HG02678 (cell line): ENCODE measurements at regions not wholly inside any gene's neighbourhood (a gene's known extent, or its start where the extent isn't known, plus 50 kb on each side); places are given as distances from the start of the nearest gene placed in this dataset.

Experiments used
- ATAC-seq: cut with Tn5 transposase; IDR thresholded peaks from one replicate; pipeline ENCODE4 v1.9.1; 2021; ENCODE audit warnings: mild to moderate bottlenecking, moderate library complexity; ENCODE audit not compliant: unreplicated experiment

GRCh38 chr14:35456261-35456660 is 51.7 kb upstream of the NFKBIA start:
- ATAC-seq, result no peak

- ATAC-seq, result no peak
These were observed 53.9 kb upstream of the NFKBIA start for GRCh38 chr14:35458442-35458841.

- ATAC-seq, result no peak
These were observed 55.2 kb upstream of the NFKBIA start for GRCh38 chr14:35459776-35460175.

GRCh38 chr14:35470755-35471154 is 63.2 kb upstream of the INSM2 start:
- no peak for ATAC-seq

DNA sequence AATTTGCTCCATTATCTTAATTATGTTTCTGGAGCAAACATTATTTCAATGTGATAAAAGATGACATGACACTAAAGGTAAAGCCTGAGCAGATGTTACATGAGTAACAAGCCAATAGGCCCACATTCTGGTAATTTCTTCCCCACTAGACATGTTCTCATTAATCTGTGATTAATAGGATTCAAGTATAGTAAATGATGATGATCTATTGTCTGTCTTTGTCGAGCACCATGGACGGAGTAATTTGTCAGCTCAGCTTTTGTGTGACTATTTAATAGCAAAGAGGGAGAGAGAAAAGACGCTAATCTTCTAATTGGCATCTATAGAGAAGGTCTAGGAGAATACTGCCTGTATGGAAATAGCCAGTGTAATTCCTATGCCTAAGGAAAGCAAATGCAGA is 62.2 kb upstream of the INSM2 start:
- no peak for ATAC-seq

- ATAC-seq, result no peak
These were observed 59.6 kb upstream of the INSM2 start for GRCh38 chr14:35474323-35474722.

GRCh38 chr14:35480119-35480769 is 53.7 kb upstream of the INSM2 start:
- peak; percentile 83 for ATAC-seq

- ATAC-seq, result no peak
These were observed 50.9 kb upstream of the INSM2 start for GRCh38 chr14:35482994-35483515.
